ENCODE measurements at regions not wholly inside any gene's neighbourhood (a gene's known extent, or its start where the extent isn't known, plus 50 kb on each side); places are given as distances from the start of the nearest gene placed in this dataset.
"Not testable (repeated sequence)": the region's sequence is repeated elsewhere in the genome, so short reads cannot be mapped to it uniquely, and the experiment has no call there.

DNA sequence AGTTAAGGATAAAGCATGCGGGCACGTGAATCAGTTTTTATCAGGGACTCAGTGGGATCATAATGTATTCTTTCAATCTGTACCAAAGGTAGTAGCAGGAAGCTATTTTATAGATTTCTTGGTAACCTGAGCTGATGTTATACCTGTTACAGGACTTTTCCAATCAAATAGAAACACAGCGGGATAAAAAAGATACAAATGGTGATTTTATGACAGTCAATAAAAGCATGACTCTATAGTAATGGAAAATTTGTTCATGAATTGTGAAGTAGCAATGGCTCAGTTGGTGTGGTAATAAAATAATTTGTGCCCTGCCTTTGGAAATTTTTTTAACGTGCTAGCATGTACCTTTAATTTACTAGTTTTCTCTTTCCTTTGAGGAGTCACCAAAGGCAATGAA lies 300.7 kb upstream of the CELF2 start:
- H3K27me3 ChIP-seq, result no peaks in the 10 kb centered on the region
- TF ChIP-seq, protein P1, sequence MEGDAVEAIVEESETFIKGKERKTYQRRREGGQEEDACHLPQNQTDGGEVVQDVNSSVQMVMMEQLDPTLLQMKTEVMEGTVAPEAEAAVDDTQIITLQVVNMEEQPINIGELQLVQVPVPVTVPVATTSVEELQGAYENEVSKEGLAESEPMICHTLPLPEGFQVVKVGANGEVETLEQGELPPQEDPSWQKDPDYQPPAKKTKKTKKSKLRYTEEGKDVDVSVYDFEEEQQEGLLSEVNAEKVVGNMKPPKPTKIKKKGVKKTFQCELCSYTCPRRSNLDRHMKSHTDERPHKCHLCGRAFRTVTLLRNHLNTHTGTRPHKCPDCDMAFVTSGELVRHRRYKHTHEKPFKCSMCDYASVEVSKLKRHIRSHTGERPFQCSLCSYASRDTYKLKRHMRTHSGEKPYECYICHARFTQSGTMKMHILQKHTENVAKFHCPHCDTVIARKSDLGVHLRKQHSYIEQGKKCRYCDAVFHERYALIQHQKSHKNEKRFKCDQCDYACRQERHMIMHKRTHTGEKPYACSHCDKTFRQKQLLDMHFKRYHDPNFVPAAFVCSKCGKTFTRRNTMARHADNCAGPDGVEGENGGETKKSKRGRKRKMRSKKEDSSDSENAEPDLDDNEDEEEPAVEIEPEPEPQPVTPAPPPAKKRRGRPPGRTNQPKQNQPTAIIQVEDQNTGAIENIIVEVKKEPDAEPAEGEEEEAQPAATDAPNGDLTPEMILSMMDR (IDR thresholded peaks at IDR 0.05; ENCODE audit: low read depth, low read length), result no peak
- no peak overlapping the region for H3K4me3 ChIP-seq (ENCODE audit: low read depth, low read length)
- H3K4me1 ChIP-seq, result no peaks in the 10 kb centered on the region
- H3K9me3 ChIP-seq, result no peaks in the 10 kb centered on the region
- H3K36me3 ChIP-seq, result no peaks in the 10 kb centered on the region
- DNase-seq, result no peak

DNA sequence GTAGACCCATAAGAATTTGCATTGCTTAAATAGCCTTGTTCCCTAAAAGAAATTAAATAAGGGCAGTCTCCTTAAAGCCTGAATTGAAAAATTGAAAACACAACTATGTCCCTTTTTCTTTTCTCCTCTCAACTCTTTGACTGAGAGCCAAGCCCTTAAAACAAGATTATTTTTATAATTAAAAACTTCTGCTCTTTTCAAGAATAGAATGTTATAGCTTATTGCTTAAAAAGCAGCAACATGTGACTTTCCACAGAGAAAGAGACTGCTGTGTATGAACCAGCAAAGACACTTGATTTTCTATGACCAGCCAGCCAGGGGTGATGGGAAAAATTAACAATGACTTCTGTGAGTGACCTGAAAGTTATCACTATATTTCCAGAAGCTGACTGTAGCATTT lies 295.2 kb upstream of the CELF2 start:
- no peak for DNase-seq
- Histone ChIP-seq H3K36me3 (no peaks in the 10 kb centered on the region), H3K4me3 (ENCODE audit: low read depth, low read length) (no peak overlapping the region), H3K4me1 (no peaks in the 10 kb centered on the region), H3K9me3 (no peaks in the 10 kb centered on the region), H3K27me3 (no peaks in the 10 kb centered on the region)
- TF ChIP-seq, protein P1 (IDR thresholded peaks at IDR 0.05; ENCODE audit: low read depth, low read length), result no peak

DNA sequence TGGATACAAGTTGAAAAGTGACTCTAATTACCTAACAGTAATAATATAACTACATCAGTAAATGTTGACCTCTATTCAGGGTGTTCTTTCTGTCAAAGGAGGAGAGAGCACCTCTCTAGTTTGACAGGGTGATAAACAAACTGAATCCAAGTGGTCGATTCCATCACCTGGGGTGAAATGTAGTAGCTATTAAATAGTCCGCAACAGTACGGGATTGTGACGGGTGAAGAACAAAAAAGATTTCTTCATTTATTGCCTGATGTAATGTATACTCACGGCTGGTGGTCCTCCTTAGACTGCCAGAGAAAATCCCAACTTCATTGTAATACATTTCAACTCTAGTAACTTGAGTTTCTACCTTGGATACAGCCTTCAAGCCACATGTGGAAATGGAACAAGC lies 292.5 kb upstream of the CELF2 start:
- H3K4me1 ChIP-seq, result no peaks in the 10 kb centered on the region
- no peaks in the 10 kb centered on the region for H3K27me3 ChIP-seq
- no peak for DNase-seq
- TF ChIP-seq, protein P1 (IDR thresholded peaks at IDR 0.05; ENCODE audit: low read depth, low read length), result no peak
- H3K36me3 ChIP-seq, result no peaks in the 10 kb centered on the region
- H3K4me3 ChIP-seq (ENCODE audit: low read depth, low read length), result no peak overlapping the region
- H3K9me3 ChIP-seq, result no peaks in the 10 kb centered on the region

DNA sequence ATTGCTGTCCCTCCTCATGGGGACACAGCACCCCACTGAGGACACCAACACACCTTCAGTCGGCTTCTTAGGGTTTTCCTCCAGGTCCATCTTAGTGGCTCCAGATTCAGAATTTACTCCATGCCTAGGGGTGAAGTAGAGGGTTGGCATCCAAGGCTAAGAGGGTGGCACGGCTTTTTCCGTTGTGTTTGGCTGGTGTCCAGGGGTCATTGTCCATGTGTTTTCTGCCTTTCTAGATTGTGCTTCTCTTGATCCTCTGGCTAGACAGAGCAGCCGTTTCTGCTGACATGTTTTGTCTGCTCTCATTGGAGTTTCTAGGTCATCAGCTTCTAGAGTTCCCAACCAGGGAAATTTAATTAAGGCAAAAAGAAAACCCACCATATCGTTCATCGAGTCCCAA lies 291.6 kb upstream of the CELF2 start:
- H3K9me3 ChIP-seq, result no peaks in the 10 kb centered on the region
- no peak overlapping the region for H3K4me3 ChIP-seq (ENCODE audit: low read depth, low read length)
- no peak for DNase-seq
- no peaks in the 10 kb centered on the region for H3K27me3 ChIP-seq
- no peaks in the 10 kb centered on the region for H3K4me1 ChIP-seq
- TF ChIP-seq, protein P1 (IDR thresholded peaks at IDR 0.05; ENCODE audit: low read depth, low read length), result no peak
- no peaks in the 10 kb centered on the region for H3K36me3 ChIP-seq

DNA sequence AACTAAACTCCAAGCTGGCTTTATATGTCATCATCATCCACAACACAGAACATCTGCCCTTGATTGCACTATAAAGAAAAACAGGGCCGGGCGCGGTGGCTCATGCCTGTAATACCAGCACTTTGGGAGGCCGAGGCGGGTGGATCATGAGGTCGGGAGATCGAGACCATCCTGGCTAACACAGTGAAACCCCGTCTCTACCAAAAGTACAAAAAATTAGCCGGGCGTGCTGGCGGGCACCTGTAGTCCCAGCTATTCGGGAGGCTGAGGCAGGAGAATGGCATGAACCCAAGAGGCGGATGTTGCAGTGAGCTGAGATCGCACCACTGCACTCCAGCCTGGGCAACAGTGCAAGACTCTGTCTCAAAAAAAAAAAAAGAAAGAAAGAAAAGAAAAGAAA lies 290.3 kb upstream of the CELF2 start:
- not testable (repeated sequence) for H3K36me3 ChIP-seq; H3K27me3 ChIP-seq; H3K9me3 ChIP-seq; DNase-seq; H3K4me3 ChIP-seq (ENCODE audit: low read depth, low read length); H3K4me1 ChIP-seq

DNA sequence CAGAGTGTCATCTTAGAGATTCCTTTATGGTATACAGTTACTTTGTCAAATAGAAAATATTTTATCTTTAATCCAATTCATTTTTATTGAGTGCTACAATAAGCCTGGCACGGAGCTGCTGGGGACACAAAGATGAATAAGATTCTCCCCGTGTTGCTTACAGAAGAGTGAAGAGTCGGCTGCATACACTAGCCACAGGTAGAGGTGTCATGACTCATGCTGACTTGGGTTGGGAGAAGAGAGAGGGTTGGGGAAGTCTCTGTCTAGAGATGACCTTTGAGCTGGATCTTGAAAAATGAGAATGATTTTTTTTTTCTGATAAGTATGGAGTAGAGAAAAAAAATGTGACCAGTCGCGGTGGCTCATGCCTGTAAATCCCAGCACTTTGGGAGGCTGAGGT lies 289.9 kb upstream of the CELF2 start:
- DNase-seq, result no peak
- no peaks in the 10 kb centered on the region for H3K36me3 ChIP-seq
- H3K4me3 ChIP-seq (ENCODE audit: low read depth, low read length), result no peak overlapping the region
- H3K9me3 ChIP-seq, result no peaks in the 10 kb centered on the region
- TF ChIP-seq, protein P1 (IDR thresholded peaks at IDR 0.05; ENCODE audit: low read depth, low read length), result no peak
- no peaks in the 10 kb centered on the region for H3K4me1 ChIP-seq
- no peaks in the 10 kb centered on the region for H3K27me3 ChIP-seq

DNA sequence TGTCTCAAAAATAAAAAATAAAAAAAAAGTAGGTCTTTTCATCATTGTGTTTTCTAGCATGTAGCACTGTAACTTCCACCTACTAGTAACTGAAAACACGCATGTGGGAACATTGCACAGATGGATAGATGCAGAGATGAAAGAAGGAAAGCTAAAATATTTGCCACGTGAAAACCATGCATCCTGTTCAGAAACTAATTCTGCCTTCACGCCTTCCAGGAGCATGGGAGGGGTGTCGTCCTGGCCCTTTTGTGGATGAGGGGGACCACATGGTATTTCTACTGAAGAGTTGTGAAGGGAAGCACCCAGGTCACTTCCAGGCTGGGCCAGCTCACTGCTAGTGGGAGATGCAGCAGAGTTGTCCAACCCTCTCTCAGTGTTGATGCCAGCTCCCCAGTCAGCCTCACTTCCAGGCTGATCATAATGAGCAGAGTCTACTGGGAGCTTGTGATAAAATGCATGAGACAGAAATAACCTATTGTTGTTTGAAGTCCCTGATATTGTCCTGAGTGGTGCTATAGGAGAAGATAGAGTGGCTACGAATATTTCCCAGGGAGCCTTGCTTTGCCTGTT lies 287.1 kb upstream of the CELF2 start:
- no peaks in the 10 kb centered on the region for H3K4me1 ChIP-seq
- TF ChIP-seq, protein P1 (IDR thresholded peaks at IDR 0.05; ENCODE audit: low read depth, low read length), result no peak
- H3K4me3 ChIP-seq (ENCODE audit: low read depth, low read length), result no peak overlapping the region
- H3K9me3 ChIP-seq, result no peaks in the 10 kb centered on the region
- no peaks in the 10 kb centered on the region for H3K36me3 ChIP-seq
- DNase-seq, result no peak
- no peaks in the 10 kb centered on the region for H3K27me3 ChIP-seq
